ENCODE measurements at regions not wholly inside any gene's neighbourhood (a gene's known extent, or its start where the extent isn't known, plus 50 kb on each side); places are given as distances from the start of the nearest gene placed in this dataset.

GRCh38 chr11:108994887-108995286, 330.0 kb downstream of the DDX10 start:
- Histone ChIP-seq H3K4me3 (ENCODE audit: low read length, poor library complexity, severe bottlenecking) (no peak overlapping the region), H3F3A (ENCODE audit: low read depth) (no peaks in the 10 kb centered on the region), H3K4me1 (ENCODE audit: insufficient read depth, low read length, poor library complexity, severe bottlenecking) (no peaks in the 10 kb centered on the region), H3K9me2 (replicated peaks; ENCODE audit: low read depth, low read length) (no peaks in the 10 kb centered on the region), H2AFZ (ENCODE audit: low read length) (no peak overlapping the region), H3K79me2 (ENCODE audit: insufficient read depth, low read length) (no peaks in the 10 kb centered on the region), H4K20me1 (ENCODE audit: insufficient read depth, low read length, poor library complexity, severe bottlenecking) (no peaks in the 10 kb centered on the region), H3K27me3 (ENCODE audit: insufficient read depth, low read length, poor library complexity, severe bottlenecking) (no peaks in the 10 kb centered on the region), H3K4me2 (ENCODE audit: low read depth, low read length, poor library complexity, severe bottlenecking) (no peak overlapping the region), H3K9me3 (ENCODE audit: insufficient read depth, low read depth, low read length) (no peaks in the 10 kb centered on the region), H3K9ac (ENCODE audit: low read depth, low read length, poor library complexity, severe bottlenecking) (no peak overlapping the region), H3K36me3 (ENCODE audit: insufficient read depth, low read length) (no peaks in the 10 kb centered on the region)
- TF ChIP-seq EZH2phosphoT487 (IDR thresholded peaks at IDR 0.05; ENCODE audit: borderline replicate concordance) (no peak), CTCF (conservative IDR thresholded peaks at IDR 0.05; ENCODE audit: low read length) (no peak)

- H3K4me1 ChIP-seq (ENCODE audit: insufficient read depth, low read length, poor library complexity, severe bottlenecking) = no peaks in the 10 kb centered on the region
- TF ChIP-seq CTCF (conservative IDR thresholded peaks at IDR 0.05; ENCODE audit: low read length) (no peak), EZH2phosphoT487 (IDR thresholded peaks at IDR 0.05; ENCODE audit: borderline replicate concordance) (no peak)
These were observed 333.0 kb downstream of the DDX10 start for GRCh38 chr11:108997826-108998225.

GRCh38 chr11:109000531-109000930, 335.7 kb downstream of the DDX10 start:
- Histone ChIP-seq H3K27me3 (ENCODE audit: insufficient read depth, low read length, poor library complexity, severe bottlenecking) (no peaks in the 10 kb centered on the region), H3K36me3 (ENCODE audit: insufficient read depth, low read length) (no peaks in the 10 kb centered on the region), H3K4me1 (ENCODE audit: insufficient read depth, low read length, poor library complexity, severe bottlenecking) (no peaks in the 10 kb centered on the region)

More at GRCh38 chr11:108997826-108998225, 333.0 kb downstream of the DDX10 start:
- Histone ChIP-seq H3K9me3 (ENCODE audit: insufficient read depth, low read depth, low read length) (no peaks in the 10 kb centered on the region), H3K79me2 (ENCODE audit: insufficient read depth, low read length) (no peaks in the 10 kb centered on the region), H3K4me3 (ENCODE audit: low read length, poor library complexity, severe bottlenecking) (no peak overlapping the region), H2AFZ (ENCODE audit: low read length) (no peak overlapping the region), H3K36me3 (ENCODE audit: insufficient read depth, low read length) (no peaks in the 10 kb centered on the region), H3K27me3 (ENCODE audit: insufficient read depth, low read length, poor library complexity, severe bottlenecking) (no peaks in the 10 kb centered on the region), H3K4me2 (ENCODE audit: low read depth, low read length, poor library complexity, severe bottlenecking) (no peak overlapping the region), H3F3A (ENCODE audit: low read depth) (no peaks in the 10 kb centered on the region), H3K9ac (ENCODE audit: low read depth, low read length, poor library complexity, severe bottlenecking) (no peak overlapping the region), H3K9me2 (replicated peaks; ENCODE audit: low read depth, low read length) (no peaks in the 10 kb centered on the region), H4K20me1 (ENCODE audit: insufficient read depth, low read length, poor library complexity, severe bottlenecking) (no peaks in the 10 kb centered on the region)

GRCh38 chr11:109001585-109001984, 336.7 kb downstream of the DDX10 start:
- H3K36me3 ChIP-seq (ENCODE audit: insufficient read depth, low read length) = no peaks in the 10 kb centered on the region

More at GRCh38 chr11:109000531-109000930, 335.7 kb downstream of the DDX10 start:
- Histone ChIP-seq H3K4me3 (ENCODE audit: low read length, poor library complexity, severe bottlenecking) (no peak overlapping the region), H3K79me2 (ENCODE audit: insufficient read depth, low read length) (no peaks in the 10 kb centered on the region), H3F3A (ENCODE audit: low read depth) (no peaks in the 10 kb centered on the region), H3K4me2 (ENCODE audit: low read depth, low read length, poor library complexity, severe bottlenecking) (no peak overlapping the region), H3K9me3 (ENCODE audit: insufficient read depth, low read depth, low read length) (no peaks in the 10 kb centered on the region), H3K9ac (ENCODE audit: low read depth, low read length, poor library complexity, severe bottlenecking) (no peak overlapping the region), H2AFZ (ENCODE audit: low read length) (no peak overlapping the region), H3K9me2 (replicated peaks; ENCODE audit: low read depth, low read length) (no peaks in the 10 kb centered on the region), H4K20me1 (ENCODE audit: insufficient read depth, low read length, poor library complexity, severe bottlenecking) (no peaks in the 10 kb centered on the region)
- no peak for TF ChIP-seq EZH2phosphoT487 (IDR thresholded peaks at IDR 0.05; ENCODE audit: borderline replicate concordance)

More at GRCh38 chr11:109001585-109001984, 336.7 kb downstream of the DDX10 start:
- Histone ChIP-seq H3K9ac (ENCODE audit: low read depth, low read length, poor library complexity, severe bottlenecking) (no peak overlapping the region), H2AFZ (ENCODE audit: low read length) (no peak overlapping the region), H4K20me1 (ENCODE audit: insufficient read depth, low read length, poor library complexity, severe bottlenecking) (no peaks in the 10 kb centered on the region), H3K79me2 (ENCODE audit: insufficient read depth, low read length) (no peaks in the 10 kb centered on the region), H3K4me3 (ENCODE audit: low read length, poor library complexity, severe bottlenecking) (no peak overlapping the region), H3K4me1 (ENCODE audit: insufficient read depth, low read length, poor library complexity, severe bottlenecking) (no peaks in the 10 kb centered on the region), H3K9me2 (replicated peaks; ENCODE audit: low read depth, low read length) (no peaks in the 10 kb centered on the region), H3K27me3 (ENCODE audit: insufficient read depth, low read length, poor library complexity, severe bottlenecking) (no peaks in the 10 kb centered on the region), H3K4me2 (ENCODE audit: low read depth, low read length, poor library complexity, severe bottlenecking) (no peak overlapping the region), H3K9me3 (ENCODE audit: insufficient read depth, low read depth, low read length) (no peaks in the 10 kb centered on the region), H3F3A (ENCODE audit: low read depth) (no peaks in the 10 kb centered on the region)
- TF ChIP-seq EZH2phosphoT487 (IDR thresholded peaks at IDR 0.05; ENCODE audit: borderline replicate concordance) (no peak), CTCF (conservative IDR thresholded peaks at IDR 0.05; ENCODE audit: low read length) (no peak)
